Activated B cell treated with CpG ODN at 0.5 μM for 24 hours (primary cell): ENCODE measurements at regions not wholly inside any gene's neighbourhood (a gene's known extent, or its start where the extent isn't known, plus 50 kb on each side); places are given as distances from the start of the nearest gene placed in this dataset.
A peak's percentile ranks its signal among the peaks of the same experiment; 100 is the strongest.

Experiments
- ATAC-seq: fragments of 200-7000 bp; cut with Tn5 transposase; one replicate; pipeline ENCODE4 v1.10.0; 2021; ENCODE audit warnings: low read depth, mild to moderate bottlenecking, moderate library complexity
- CTCF ChIA-PET: fragments of 350-600 bp; sonication (Branson Sonifier 250); formaldehyde crosslinking; loops from one replicate; lab custom pipeline; 2021; ENCODE audit warnings: antibody characterized with exemption; lab: Charles Lee
- POLR2A ChIA-PET: fragments of 350-600 bp; sonication (Branson Sonifier 250); formaldehyde crosslinking; loops from one replicate; lab custom pipeline; 2021; ENCODE audit warnings: antibody characterized with exemption; lab: Charles Lee
- DNase-seq: peaks from one replicate; pipeline ENCODE4 v3.0.0; 2022
- H3K27ac Mint-ChIP-seq: one replicate; pipeline ENCODE4 v1.8.0; 2020; ENCODE audit warnings: mixed read lengths
- H3K27me3 Mint-ChIP-seq: one replicate; pipeline ENCODE4 v1.8.0; 2021; ENCODE audit warnings: mixed read lengths
- H3K36me3 Mint-ChIP-seq: one replicate; pipeline ENCODE4 v1.8.0; 2021; ENCODE audit warnings: low read depth, mixed read lengths
- H3K4me1 Mint-ChIP-seq: one replicate; pipeline ENCODE4 v1.8.0; 2021; ENCODE audit warnings: mixed read lengths
- H3K4me3 Mint-ChIP-seq: one replicate; pipeline ENCODE4 v1.8.0; 2020; ENCODE audit warnings: mild to moderate bottlenecking, mixed read lengths
- H3K9me3 Mint-ChIP-seq: one replicate; pipeline ENCODE4 v1.8.0; 2020; ENCODE audit warnings: mixed read lengths
- intact Hi-C: fragments of 100-400 bp; cut with micrococcal nuclease; formaldehyde crosslinking; loops from one replicate; pipeline ENCODE4 v1.15.1; 2024
- TF ChIP-seq, protein P1 (sequence below): fragments of 200-600 bp; IDR thresholded peaks from one replicate; pipeline ENCODE4 v1.8.0; 2022; ENCODE audit warnings: antibody characterized with exemption, mild to moderate bottlenecking

DNA sequence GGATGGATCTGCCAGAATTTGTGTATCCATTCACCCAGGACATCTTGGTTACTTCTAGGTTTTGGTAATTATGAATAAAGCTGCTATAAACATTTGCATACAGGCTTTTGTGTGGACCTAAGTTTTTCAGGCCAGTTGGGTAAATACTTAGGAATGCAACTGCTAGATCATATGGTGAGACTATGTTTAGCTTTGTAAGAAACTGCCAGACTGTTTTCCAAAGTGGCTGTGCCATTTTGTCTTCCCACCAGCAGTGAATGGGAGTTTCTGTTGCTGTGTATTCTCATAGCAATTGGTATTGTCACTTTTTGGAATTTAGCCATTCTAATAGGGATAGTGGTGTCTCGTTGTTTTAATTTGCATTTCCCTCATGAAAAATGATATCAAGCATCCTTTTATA, 133.0 kb downstream of the KIF26A start:
- H3K4me1 Mint-ChIP-seq, result no peaks in the 10 kb centered on the region
- no peak overlapping the region for H3K27ac Mint-ChIP-seq
- H3K9me3 Mint-ChIP-seq, result no peaks in the 10 kb centered on the region
- POLR2A ChIA-PET, result no interaction called here
- ATAC-seq (no peak), DNase-seq (no peak)
- no peaks in the 10 kb centered on the region for H3K36me3 Mint-ChIP-seq
- H3K27me3 Mint-ChIP-seq, result peaks cover 8% of the 10 kb centered on the region
- TF ChIP-seq, protein P1, sequence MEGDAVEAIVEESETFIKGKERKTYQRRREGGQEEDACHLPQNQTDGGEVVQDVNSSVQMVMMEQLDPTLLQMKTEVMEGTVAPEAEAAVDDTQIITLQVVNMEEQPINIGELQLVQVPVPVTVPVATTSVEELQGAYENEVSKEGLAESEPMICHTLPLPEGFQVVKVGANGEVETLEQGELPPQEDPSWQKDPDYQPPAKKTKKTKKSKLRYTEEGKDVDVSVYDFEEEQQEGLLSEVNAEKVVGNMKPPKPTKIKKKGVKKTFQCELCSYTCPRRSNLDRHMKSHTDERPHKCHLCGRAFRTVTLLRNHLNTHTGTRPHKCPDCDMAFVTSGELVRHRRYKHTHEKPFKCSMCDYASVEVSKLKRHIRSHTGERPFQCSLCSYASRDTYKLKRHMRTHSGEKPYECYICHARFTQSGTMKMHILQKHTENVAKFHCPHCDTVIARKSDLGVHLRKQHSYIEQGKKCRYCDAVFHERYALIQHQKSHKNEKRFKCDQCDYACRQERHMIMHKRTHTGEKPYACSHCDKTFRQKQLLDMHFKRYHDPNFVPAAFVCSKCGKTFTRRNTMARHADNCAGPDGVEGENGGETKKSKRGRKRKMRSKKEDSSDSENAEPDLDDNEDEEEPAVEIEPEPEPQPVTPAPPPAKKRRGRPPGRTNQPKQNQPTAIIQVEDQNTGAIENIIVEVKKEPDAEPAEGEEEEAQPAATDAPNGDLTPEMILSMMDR, result no peak
- intact Hi-C loops, result no loop called here
- H3K4me3 Mint-ChIP-seq, result no peak overlapping the region
- CTCF ChIA-PET, result no interaction called here

DNA sequence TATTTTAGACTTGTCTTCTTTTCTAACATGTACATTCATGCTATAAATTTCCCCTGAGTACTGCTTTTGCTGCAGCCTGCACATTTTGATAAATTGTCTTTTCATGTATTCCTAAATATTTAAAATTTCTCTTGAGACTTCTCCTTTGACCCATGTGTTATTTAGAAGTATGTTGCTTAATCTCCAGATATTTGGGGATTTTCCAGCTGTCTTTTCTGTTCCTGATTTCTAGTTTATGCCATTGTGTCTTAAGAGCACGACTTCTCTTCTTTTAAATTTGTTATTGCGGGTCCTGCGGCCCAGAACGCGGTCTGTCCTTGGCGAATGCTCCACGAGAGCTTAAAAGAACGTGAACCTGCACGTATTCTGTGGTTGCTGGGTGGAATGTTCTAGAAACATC, 136.4 kb downstream of the KIF26A start:
- intact Hi-C loops, result no loop called here

DNA sequence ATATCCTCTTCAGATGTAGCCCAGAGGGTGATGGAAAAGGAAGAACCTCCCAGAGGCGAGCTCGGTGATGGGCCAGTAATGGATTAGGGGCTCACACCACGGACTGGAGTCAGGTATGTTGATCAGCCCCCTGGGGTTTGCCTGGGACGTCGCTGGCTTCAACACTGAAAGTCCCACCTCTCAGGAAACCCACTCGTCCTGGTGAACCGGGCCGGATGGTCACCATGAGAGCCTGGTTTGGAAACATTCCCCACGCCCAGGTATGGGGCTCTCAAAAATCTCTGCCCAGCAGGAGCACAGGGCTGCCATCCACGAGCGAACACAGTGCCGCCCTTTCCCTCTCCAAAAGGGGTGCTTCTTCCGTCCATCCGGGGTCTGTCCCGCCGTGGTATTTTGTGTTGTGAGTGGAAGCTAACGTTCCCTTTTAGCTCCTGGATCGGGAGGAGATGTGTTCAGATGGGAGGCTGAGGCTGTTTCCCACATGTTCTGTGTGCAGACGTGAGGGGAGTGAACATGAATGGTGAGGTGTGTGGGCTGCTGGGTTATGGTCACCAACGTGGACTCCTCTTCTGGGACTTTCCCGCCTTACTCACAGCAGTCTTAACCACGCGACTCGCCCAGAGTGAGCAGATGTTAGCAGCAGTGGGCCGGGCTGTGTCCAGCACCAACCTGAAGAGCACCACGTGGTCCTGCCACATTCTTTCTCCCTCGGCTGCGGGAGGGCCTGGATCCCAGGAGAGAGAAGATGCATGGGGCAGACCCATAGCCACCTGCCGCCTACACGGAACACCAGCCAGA, 139.2 kb downstream of the KIF26A start:
- peaks cover 13% of the 10 kb centered on the region for H3K27me3 Mint-ChIP-seq
- H3K9me3 Mint-ChIP-seq, result no peaks in the 10 kb centered on the region
- no peaks in the 10 kb centered on the region for H3K4me1 Mint-ChIP-seq
- DNase-seq, result peak; percentile 11
- CTCF ChIA-PET, result no interaction called here
- TF ChIP-seq, protein P1, result no peak
- H3K4me3 Mint-ChIP-seq, result no peak overlapping the region
- ATAC-seq, result no peak
- no peaks in the 10 kb centered on the region for H3K36me3 Mint-ChIP-seq
- POLR2A ChIA-PET, result no interaction called here
- no peak overlapping the region for H3K27ac Mint-ChIP-seq
- intact Hi-C loops, result no loop called here

More for the DNA sequence above, 136.4 kb downstream of the KIF26A start:
- DNase-seq (no peak), ATAC-seq (no peak)
- H3K4me3 Mint-ChIP-seq, result no peak overlapping the region
- CTCF ChIA-PET, result no interaction called here
- no peaks in the 10 kb centered on the region for H3K9me3 Mint-ChIP-seq
- no peaks in the 10 kb centered on the region for H3K4me1 Mint-ChIP-seq
- TF ChIP-seq, protein P1, result no peak
- POLR2A ChIA-PET, result no interaction called here
- no peaks in the 10 kb centered on the region for H3K36me3 Mint-ChIP-seq
- peaks cover 13% of the 10 kb centered on the region for H3K27me3 Mint-ChIP-seq
- H3K27ac Mint-ChIP-seq, result no peak overlapping the region

DNA sequence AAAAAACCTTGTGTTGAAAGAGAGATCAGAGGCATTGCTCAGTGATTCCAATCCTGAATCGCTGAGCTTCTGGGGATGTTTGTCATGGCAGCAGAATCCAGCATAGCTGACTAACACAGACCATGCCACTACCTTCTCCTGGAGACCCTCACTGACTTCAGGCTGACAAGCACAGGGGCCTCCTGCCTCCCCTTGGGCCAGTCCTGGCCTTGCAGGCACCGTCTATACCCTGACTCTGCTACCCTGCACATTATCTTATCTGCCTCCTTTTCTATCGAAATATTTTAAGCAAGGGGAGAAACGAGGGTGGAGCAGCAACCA, 139.8 kb downstream of the KIF26A start:
- H3K27ac Mint-ChIP-seq, result no peak overlapping the region
- no peak for ATAC-seq
- ChIA-PET POLR2A (no interaction called here), CTCF (no interaction called here)
- H3K9me3 Mint-ChIP-seq, result no peaks in the 10 kb centered on the region
- peak; percentile 2 for DNase-seq
- intact Hi-C loops, result no loop called here
- H3K27me3 Mint-ChIP-seq, result peaks cover 13% of the 10 kb centered on the region
- H3K36me3 Mint-ChIP-seq, result no peaks in the 10 kb centered on the region
- H3K4me3 Mint-ChIP-seq, result no peak overlapping the region
- TF ChIP-seq, protein P1, result no peak
- no peaks in the 10 kb centered on the region for H3K4me1 Mint-ChIP-seq

DNA sequence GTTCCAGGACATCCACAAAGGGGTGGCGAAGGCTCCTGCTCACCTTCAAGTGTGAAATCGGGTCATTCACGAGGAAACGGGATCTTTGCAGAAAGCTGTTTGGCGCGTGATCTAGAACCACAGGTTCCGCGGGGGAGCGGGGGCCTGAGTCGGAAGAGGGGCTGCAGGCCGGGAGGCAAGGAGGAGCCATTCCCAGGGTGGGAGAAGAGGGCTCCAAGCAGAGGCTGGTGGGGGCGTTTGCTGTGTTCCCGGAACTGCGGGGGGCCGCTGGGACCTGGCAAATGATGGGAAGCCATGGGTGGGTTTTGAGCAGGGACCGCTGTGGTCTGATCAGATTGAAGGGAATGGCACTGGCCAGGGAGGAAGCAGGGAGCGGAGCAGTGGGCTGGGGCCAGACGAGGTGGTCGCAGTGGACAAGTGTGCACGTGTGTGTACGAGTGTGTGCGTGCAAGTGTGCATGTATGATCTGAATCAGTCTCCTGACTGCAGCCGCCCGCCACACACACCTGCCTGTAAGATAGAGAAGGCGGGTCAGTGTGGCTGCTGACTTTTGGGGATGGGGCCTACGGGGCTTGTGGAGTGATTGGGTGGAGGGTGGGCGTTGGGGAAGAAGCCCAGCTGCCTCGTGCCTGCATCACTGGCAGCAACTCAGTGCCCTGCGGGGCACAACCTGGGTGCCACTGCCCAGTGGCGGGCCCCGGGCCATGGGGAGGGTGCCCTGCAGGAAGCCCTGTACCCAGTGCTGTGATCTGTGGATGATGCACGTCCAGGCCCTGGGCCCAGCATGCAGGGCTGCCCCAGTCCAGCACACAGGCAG, 141.9 kb downstream of the KIF26A start:
- POLR2A ChIA-PET, result no interaction called here
- no peaks in the 10 kb centered on the region for H3K4me1 Mint-ChIP-seq
- H3K27ac Mint-ChIP-seq, result no peak overlapping the region
- intact Hi-C loops, result no loop called here
- CTCF ChIA-PET, result no interaction called here
- ATAC-seq, result no peak
- peaks cover 7% of the 10 kb centered on the region for H3K27me3 Mint-ChIP-seq
- no peaks in the 10 kb centered on the region for H3K9me3 Mint-ChIP-seq
- no peaks in the 10 kb centered on the region for H3K36me3 Mint-ChIP-seq
- DNase-seq, result peak; percentile 9
- no peak overlapping the region for H3K4me3 Mint-ChIP-seq
- TF ChIP-seq, protein P1, result no peak
